Amniotic epithelial cell (primary cell): ENCODE measurements at regions not wholly inside any gene's neighbourhood (a gene's known extent, or its start where the extent isn't known, plus 50 kb on each side); places are given as distances from the start of the nearest gene placed in this dataset.

Source experiments
- DNase-seq: peaks from one replicate; pipeline ENCODE4 v3.0.0-alpha.2; 2010; ENCODE audit warnings: low read depth

DNA sequence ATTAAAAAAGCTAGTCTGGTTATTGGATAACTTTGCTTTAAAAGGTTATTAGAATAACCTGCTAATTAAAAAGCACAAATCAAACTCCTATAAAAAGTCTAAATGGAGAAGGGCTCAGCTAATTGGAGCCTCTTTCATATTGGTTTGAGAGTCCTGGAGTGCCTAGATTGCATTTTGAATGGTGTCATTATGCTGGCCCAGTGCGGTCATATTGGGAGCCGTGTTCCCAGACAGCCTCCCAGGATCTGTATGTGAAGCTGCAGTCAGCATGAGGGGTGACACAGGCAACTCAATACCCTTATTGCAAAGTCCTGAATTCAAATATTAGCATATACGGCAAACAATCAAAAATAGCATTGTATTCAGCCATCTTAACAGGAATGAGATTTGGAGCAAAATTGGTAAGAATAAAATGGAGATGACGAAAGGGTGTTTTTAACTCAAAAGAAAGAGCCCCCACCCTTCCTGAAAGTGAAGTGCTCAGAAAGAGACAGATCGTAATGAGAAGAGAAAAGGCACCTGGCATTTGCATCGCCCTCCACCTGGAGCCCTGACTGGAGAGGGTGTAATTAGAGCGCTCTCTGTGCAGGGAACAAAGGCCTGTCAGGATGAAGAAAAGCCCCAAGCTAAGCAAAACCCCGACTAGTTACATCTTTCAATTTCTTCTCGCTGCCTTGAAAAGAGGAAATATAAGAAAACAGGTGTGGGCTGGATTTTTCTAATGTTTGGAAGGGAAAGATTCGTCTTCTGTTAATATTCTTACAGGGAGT lies 621.0 kb upstream of the ADAMTS16 start:
- no peak for DNase-seq

DNA sequence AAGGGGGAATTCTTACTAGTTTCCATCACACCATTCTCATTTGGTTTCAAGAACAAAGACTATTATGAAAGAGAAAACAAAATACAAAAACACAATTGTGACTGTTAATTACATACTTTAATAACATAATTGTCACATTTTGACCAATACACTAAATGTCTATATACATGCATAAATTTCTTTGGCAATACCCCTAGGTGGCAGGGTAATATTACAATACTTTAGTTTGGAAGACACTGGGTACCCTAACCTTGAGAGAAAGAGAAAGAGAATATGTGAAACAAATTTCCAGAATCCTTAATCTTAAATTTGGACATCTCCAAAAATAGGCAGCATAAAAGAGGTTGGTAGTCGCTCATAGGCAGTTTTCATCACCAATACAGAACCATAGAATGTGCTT lies 619.6 kb upstream of the ADAMTS16 start:
- no peak for DNase-seq

DNA sequence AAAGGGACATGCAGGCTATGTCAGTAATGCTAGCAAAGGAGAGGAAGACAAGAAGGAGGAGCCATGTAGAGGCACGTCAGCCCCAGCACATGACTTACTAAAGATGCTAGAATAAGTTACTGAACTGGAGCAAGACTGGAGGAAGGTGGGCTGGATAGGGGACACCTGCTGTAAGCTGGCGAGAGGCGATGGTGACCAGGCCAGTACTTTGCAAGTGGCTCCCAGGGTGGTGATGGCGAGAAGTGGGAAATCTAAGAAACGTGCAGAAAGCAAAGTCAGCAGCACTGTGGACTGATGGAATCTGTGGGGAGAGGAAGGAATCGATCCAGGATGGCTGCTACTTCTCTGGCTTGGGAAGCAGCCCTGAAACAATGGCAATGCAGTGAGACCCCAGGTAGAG lies 617.1 kb upstream of the ADAMTS16 start:
- no peak for DNase-seq

DNA sequence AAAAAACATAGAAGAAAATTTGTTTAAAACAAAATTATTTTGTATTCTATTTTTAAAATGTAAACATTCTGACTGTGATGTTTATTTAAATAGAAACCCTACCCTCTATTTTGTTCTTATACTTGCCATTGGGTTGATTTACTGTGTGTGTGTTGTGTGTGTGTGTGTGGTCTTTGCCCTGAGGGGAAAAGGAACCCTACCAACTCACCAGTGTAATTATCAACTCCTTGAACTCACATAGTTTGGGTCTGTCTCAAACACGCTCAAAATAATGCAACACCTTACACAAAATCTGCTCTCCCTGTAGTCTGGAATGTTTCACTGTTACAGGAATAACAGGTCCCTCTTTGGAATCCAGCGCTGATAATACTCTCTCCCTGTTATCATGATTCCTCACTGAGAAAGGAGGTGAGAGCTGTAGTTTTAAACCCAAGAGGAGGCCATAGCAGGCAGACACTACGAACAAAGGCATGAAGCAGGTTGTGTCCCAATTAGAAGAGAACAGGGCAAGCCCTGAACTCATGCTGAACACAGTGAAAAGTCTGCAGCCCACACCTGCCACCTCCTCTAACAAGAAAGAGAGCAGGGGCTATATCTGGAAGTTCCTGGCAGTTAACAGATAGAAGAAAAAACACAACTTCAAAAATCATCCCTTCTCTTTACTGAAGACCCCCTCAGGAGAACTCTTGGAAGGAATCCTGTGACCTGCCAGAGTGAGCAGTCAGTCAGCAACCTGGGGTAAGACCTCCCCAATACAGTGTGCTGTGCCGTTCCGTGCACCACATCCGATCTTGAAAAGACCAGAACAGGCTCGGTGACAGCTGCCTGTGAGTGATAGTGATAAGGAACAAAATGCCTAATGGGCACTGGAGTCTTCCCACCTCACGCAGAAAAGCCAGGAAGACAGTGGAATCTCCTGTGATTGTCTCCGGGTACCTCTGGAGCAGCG lies 608.1 kb upstream of the ADAMTS16 start:
- DNase-seq: no peak

DNA sequence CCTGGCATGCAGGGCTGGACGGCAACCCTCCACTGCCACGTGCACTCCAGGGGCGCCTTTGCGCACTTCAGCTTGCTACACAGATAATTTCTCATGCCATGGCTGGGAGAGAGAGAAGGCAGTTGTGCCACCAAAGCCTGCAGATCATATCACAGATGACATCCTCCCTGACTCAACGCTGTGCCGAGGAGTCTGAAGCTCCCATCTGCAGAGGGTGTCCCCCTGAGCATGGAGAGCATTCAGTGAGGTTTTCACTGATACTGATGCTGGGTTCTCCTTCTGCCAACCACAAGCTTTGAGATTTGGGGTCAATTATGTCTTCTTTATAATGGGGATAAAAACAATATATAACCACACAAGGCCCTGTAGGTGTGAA lies 607.4 kb upstream of the ADAMTS16 start:
- no peak for DNase-seq

DNA sequence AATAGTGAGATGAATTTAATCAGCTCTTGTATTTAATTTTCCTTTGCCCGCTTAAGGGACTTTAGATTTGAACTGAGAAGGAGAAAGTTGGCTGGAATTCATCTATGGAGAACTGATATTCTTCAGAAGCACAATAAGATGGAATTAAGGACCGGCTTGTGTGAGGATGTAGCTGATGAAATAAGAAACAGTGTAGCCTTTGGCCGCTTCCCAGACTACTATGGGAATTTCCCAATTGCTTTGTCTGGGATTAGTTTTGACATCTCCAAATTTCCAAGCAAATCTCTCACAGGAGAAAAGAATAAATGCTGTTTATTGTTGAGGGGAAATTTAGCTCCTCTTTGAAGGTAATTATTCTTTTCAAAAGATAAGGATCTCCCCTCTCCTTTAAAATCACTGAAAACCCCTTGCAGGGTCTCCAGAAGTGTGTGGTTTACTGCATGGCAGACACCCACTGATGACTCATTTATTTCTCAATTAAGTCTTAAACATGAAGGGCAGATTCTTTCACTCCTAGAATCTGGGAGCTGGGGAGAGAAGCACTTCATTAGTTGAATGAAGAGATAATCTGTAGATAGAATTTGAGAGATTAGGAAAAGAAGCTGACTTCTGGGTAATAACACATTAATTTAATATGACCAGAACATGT lies 606.5 kb upstream of the ADAMTS16 start:
- no peak for DNase-seq

DNA sequence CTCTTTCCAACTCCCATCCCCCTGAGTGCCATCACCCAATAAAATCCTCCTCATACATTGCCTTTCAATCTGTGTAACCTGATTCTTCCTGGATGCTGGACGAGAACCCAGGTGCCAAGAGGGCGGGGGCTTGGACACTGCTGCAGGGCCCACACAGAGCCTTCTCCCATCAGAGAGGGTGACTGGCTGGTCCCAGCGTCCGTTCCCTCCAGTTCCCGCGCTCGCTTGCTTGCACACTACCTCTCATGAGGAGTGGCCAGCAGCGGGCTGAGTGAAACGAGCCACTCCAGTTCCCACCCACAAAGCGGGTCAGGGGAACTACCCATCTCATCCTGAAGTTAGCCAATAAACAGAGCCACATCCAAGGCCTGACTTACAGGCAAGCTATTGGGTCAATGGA lies 602.6 kb upstream of the ADAMTS16 start:
- DNase-seq: no peak

DNA sequence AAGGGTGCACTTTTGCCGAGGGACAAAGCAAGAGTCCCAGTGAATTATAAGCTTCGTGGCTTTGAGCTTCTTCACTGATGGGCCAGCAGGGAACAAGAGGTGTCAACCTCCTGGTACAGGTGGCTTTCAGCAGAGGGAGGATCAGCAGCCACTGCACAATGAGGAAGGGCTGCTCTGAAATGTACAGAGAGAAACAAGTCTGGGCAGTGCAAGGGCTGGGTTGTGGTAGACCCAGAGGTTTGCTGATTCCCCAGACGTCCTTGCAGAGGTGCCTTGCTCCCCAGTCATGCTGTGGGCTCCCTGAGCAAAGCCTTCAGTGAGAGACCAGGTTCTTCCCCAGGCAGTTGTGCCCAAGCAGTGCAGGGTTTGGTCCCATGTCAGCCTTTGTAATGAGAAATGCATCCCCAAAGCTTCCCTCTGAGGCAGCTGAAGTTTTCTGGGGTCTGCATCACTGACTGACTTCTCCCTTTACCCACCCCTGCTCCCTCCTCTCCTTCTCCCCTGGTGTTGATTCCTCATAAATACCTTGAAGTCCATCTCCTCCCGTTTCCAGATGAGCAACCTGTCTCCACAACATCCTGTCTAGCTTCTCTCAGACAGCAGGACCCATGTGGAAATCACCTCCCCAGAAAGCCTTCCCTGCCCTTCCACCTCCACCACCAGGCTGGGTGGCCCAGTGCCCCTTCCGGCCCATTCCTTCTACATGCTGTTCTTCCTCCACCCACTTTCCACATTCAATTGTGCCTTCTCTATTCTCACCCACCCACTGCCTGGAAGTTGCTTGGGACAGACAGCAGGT lies 599.6 kb upstream of the ADAMTS16 start:
- no peak for DNase-seq

DNA sequence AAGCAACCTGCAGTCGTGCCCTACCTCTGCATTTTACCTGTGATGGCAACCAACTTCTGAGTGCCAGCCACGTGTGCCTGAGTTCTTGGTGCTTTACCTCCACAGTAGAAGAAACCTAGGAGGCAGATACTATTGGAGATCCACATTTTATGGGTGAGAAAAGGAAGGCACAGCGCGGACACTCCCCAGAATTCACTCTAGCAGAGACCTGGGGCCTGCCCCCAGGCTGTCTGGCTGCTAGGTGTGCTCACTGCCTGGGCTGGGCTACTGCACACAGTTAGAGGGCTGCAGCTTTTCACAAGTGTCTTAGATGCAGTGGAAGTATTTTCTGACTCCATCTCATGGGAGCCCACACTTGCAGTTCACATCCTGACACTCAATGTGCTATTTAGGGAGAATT lies 598.8 kb upstream of the ADAMTS16 start:
- DNase-seq: no peak

DNA sequence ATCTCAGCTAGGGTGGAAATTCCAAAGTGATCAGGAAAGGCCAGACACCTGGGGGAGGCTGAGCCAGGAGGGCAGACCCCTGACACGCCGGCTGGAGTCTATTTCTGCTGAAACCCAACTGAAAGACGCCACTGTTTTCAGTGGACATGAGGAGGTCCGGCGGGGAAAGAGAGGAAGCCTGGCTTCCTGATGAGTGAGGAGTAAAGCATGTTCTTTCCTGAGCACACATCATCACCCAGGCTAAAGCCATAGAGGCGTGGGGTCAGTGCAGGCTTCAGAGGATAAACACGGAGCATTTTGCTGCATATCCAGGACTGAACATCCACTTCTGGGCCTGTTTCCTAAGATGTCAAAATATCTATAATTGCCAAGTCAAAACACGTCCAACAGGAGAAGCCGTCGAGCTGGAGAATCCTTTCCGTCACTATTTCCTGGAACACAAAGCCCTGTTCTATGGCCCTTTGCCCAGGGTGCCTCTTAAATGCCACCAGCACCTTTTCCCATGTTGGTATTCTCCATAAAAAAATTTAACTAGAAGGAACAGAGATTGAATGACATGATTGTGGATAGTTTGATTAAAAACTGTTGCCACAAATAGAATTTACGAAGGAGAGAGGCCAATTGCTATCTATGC lies 597.9 kb upstream of the ADAMTS16 start:
- DNase-seq: no peak

DNA sequence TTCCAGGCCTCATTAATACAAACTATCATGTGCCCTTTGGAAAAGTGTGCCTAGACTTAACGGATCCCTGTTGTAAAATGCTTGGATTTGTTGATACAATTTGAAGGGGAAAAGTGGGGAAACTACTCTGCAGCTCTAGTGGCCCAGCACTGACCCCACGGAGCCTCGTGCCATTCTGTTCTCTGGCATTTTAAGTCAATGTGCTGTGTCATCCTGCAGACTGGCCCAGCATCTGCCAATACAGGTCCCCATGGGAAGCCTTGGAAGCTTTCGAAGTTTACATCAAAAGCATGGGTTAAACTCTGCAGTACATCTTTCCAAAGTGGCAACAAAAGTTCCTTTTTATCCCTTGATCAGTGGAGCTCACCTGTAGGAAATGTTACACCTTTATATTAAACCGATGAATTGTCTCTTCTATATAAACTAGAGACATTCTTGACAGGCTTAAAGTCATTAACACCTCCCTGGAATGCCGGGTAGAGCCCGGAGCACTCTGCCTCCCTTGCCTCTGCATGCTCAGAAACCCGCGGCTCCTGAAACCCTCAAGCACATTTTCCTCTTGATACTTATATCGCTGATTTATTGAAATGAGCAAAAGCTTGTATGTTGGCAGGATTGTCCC lies 596.0 kb upstream of the ADAMTS16 start:
- no peak for DNase-seq

DNA sequence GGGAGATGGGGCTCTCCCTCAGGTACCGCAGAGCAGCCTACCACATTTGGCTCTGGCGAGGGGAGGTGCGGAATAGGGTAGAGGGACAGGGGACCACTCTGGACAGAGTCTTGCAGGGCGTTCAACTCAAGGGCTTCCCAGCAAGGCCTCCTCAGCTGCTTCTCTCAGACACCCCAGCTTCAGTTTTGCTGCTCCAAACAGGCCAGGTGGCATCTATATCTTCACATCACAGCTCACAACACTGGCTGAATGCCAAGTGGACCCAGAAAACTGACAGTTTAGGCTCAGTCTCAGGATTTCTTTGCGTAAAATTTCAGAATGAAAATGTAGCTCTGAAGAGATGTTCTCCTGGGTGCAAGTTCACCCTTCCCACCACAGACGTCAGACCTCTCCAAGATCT lies 592.6 kb upstream of the ADAMTS16 start:
- no peak for DNase-seq

DNA sequence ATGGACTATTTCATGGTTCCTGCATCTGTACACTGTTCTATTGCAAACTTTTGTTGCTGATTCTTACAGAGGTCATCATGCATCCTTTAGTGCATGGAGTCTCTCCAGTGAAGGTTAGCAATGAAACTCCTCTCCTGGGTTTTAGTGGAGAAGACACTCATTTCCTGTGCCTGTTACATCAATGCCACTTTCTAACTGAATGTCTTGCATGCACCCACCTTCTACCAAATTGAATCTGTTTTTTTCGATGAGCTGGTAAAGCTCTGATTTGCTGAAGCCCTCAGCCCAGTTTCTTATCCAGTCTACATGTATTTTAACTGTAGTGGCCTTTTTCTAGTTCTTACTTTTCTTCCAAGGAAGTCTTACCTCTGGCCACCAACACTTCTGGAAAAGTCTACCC lies 591.8 kb upstream of the ADAMTS16 start:
- no peak for DNase-seq

DNA sequence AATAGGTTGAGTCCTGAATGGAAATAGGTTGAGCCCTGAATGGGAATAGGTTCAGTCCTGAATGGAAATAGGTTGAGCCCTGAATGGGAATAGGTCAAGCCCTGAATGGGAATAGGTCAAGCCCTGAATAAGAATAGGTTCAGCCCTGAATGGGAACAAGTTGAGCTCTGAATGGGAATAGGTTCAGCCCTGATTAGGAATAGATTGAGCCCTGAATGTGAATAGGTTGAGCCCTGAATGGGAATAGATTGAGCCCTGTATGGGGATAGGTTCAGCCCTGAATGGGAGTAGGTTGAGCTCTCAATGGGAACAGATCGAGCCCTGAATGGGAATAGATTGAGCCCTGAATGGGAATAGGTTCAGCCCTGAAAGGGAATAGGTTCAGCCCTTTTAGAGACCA lies 590.8 kb upstream of the ADAMTS16 start:
- no peak for DNase-seq

DNA sequence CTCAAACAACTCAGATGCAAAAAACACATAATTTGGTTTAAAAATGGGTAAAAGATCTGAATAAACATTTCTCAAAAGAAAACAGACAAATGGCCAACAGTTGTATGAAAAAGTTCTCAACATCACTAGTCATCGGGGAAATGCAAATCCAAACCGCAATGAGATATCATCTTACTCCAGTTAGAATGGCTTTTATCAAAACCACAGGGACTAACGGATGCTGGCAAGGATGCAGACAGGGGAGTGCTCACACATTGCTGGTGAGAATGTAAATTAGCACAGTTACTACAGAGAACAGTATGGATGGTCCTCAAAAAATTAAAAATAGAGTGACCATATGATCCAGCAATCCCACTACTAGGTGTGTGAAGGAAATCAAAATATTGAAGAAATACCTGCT lies 589.1 kb upstream of the ADAMTS16 start:
- DNase-seq: no peak

DNA sequence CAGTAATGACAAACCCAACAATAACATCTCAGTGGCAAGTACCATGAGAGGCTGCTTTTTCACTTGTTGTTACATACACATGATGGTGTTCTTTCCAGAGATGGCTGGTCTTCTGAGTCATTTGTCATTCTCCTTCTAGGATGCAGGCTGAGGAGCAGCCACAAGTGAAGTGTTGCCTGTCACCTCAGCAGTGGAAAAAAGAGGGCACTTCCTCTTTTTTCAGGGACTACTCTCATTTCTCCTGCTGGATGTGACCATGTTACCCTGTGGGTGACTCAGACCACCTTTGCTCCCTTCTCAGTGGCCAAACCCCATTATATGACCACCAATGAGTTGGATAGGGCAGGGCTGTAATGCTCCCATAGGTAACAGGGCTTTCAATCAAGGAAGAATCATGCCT lies 587.0 kb upstream of the ADAMTS16 start:
- no peak for DNase-seq

DNA sequence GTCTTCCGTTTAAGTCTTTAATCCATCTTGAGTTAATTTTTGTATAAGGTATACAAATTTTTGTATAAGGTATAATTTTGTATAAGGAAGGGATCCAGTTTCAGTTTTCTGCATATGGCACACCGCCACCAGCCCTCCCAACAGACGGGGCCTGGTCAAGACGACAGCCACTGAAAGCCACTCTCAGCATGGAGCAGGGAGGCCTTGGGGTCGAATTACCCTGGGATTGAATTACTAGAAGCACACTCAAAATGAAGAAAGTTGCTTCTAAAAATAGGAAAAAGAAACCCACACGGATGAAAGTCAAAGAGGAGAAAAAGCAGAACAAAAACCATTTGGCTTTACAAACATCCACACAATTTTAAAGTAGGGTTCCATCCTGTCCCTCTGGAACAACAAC lies 586.2 kb upstream of the ADAMTS16 start:
- no peak for DNase-seq

DNA sequence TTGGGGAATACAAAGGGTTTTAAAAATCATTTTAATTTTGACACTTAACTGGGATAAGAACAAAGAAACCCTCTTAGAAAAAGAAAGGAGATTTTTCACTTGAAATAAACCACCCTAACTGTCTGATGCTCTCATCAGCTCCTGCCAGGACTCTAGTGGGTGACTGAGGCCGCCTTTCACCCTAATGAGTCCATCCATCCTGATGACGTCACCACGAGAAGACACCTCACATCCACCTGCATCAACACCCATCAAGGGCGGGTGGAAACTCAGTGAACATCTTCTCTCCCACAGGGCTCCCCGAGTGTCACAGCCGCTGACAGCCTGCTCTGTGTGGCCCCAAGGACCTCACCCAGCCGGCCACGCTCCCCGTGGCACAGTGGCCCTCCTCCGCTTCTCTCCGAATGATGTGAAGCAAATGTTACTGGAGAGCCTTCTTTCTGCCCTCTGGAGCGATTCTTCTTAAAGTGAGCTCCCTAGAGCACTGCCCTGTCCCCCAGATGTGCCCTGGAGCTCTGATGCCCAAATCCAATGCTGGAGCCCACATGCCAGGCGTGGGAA lies 584.3 kb upstream of the ADAMTS16 start:
- no peak for DNase-seq

DNA sequence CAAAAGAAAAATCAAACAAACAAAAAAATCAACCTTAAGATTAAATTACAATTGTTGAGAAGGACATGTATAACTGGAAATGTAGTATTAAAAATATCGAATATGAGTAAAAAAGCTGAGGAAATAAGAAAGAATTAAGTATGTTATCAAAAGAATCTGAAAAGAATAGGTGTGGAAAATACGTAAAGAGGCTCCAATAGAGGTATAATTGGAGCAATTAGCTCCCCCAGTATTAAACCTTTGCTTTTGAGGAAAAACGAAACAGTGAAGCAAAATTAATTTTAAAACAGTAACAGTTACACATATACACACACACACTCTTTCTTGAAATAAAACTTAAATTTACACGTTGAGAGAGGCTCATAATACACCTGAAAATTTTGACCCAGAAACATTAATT lies 578.7 kb upstream of the ADAMTS16 start:
- DNase-seq: no peak

DNA sequence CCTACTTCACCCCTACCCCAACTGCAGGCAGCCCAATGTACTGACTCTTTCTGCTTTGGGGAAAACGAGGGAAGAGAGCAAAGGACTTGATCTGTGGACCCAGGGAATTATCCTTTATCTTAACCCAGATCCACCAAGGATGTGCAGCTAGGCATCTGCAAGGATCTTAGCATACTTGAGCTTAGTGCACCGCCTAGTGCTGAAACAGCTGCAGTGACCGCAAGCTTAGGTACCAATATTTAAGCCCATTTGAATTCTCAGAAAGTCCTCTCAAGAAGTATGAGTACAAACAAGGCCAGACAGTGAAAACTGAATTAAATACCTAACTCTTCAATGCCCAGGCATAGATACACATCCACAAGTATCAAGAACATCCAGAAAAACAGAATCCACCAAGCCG lies 576.7 kb upstream of the ADAMTS16 start:
- DNase-seq: no peak
